ENCODE measurements at regions not wholly inside any gene's neighbourhood (a gene's known extent, or its start where the extent isn't known, plus 50 kb on each side); places are given as distances from the start of the nearest gene placed in this dataset.

GRCh38 chr1:147078606-147079399 lies 93.5 kb downstream of the PRKAB2 start:
- H3K4me1 ChIP-seq (ENCODE audit: control insufficient read depth, extremely low read depth, insufficient read depth, low read length), result no peaks in the 10 kb centered on the region
- no TSS peak for BruUV-seq (replicated peaks)
- CTCF ChIA-PET, result no interaction called here
- dilution Hi-C loops (cut with MboI; ENCODE audit: extremely low pct_ligation_motif_present, low sequenced_read_pairs), result no loop called here
- POLR2A ChIA-PET, result no interaction called here
- no peaks in the 10 kb centered on the region for H3K36me3 ChIP-seq (ENCODE audit: control insufficient read depth in 2 of 2, extremely low read depth in 1 of 2, insufficient read depth in 2 of 2, low read length in 2 of 2)
- no peak overlapping the region for H2AFZ ChIP-seq (ENCODE audit: low read depth, low read length)
- no peak overlapping the region for H3K27ac ChIP-seq (ENCODE audit: insufficient read depth, low read depth, low read length)
- TF ChIP-seq CTCF (IDR thresholded peaks at IDR 0.05; ENCODE audit: extremely low read depth in 1 of 2, insufficient read depth in 1 of 2, low read depth in 1 of 2, low read length in 2 of 2), result no peak
- TF ChIP-seq FOS (IDR thresholded peaks at IDR 0.05; ENCODE audit: borderline replicate concordance, insufficient read depth, low read length), result no peak
- TF ChIP-seq JUN (IDR thresholded peaks at IDR 0.05; ENCODE audit: borderline replicate concordance, insufficient read depth, insufficient read length, low read depth), result no peak
- peak; percentile 69 for TF ChIP-seq EZH2 (IDR thresholded peaks at IDR 0.05; ENCODE audit: borderline replicate concordance, low read depth, low read length, severe bottlenecking)
- no peak for TF ChIP-seq POLR2A (IDR thresholded peaks at IDR 0.05; ENCODE audit: low read depth, low read length)
- TF ChIP-seq MYC (IDR thresholded peaks at IDR 0.05; ENCODE audit: low read depth, low read length), result no peak
- no peaks in the 10 kb centered on the region for H4K20me1 ChIP-seq (replicated peaks; ENCODE audit: control insufficient read depth, extremely low read depth, insufficient read depth, low read length)
- H3K9me3 ChIP-seq (replicated peaks; ENCODE audit: control insufficient read depth, insufficient read depth, low read length), result no peaks in the 10 kb centered on the region
- intact Hi-C loops (cut with micrococcal nuclease), result no loop called here
- peaks cover 78 to 85% of the 10 kb centered on the region in 2 experiments for H3K27me3 ChIP-seq (ENCODE audit: control insufficient read depth in 2 of 2, insufficient read depth in 2 of 2, low read length in 2 of 2)
- no peaks in the 10 kb centered on the region for H3K9me1 ChIP-seq (replicated peaks; ENCODE audit: control insufficient read depth, extremely low read depth, insufficient read depth, low read length)
- no peaks in the 10 kb centered on the region for H3K79me2 ChIP-seq (ENCODE audit: control insufficient read depth, insufficient read depth, low read length)
- no peak for DNase-seq (ENCODE audit: low read depth, low spot score)
- FAIRE-seq, result no peak
- H3K4me2 ChIP-seq (ENCODE audit: insufficient read depth, low read length), result no peak overlapping the region
- H3K9ac ChIP-seq (replicated peaks; ENCODE audit: extremely low read depth, insufficient read depth, low read length), result no peak overlapping the region
- H3K4me3 ChIP-seq (replicated peaks in 1 of 3; ENCODE audit: insufficient read depth in 1 of 3, low read depth in 1 of 3, low read length in 3 of 3), result no peak overlapping the region
